ENCODE measurements at regions not wholly inside any gene's neighbourhood (a gene's known extent, or its start where the extent isn't known, plus 50 kb on each side); places are given as distances from the start of the nearest gene placed in this dataset.

DNA sequence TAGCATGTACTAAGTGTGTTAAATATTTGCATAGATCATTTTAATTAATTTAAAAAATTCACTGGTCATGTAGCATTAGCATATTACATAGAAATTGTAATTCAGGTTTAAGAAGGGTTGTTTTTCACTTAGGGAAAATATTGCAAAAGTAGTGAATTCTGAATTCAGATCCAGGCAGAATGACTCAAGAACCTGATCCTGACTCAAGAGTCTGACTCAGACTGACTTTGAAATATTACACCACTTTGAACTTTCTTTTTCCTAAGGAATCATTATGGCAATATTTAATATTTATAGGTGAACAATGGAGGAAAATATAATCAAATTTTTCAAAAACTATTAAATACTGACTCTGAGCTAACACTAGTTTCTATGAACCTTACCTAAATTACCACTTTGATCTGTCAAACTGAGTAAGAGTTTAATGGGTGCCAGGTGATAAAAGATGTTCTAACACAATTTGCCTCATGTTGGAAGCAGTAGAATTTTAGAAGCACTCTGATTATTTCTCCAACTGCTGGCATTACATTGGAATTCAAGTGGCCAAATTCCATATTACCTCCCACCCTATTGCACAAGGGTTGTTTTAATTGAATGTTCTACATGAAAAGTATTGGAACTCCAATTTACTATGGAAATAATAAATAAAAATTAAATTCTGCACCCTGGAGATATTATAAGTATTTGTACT is 261.6 kb downstream of the SLITRK1 start:
- TF ChIP-seq, protein P1, sequence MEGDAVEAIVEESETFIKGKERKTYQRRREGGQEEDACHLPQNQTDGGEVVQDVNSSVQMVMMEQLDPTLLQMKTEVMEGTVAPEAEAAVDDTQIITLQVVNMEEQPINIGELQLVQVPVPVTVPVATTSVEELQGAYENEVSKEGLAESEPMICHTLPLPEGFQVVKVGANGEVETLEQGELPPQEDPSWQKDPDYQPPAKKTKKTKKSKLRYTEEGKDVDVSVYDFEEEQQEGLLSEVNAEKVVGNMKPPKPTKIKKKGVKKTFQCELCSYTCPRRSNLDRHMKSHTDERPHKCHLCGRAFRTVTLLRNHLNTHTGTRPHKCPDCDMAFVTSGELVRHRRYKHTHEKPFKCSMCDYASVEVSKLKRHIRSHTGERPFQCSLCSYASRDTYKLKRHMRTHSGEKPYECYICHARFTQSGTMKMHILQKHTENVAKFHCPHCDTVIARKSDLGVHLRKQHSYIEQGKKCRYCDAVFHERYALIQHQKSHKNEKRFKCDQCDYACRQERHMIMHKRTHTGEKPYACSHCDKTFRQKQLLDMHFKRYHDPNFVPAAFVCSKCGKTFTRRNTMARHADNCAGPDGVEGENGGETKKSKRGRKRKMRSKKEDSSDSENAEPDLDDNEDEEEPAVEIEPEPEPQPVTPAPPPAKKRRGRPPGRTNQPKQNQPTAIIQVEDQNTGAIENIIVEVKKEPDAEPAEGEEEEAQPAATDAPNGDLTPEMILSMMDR (IDR thresholded peaks at IDR 0.05; ENCODE audit: low read depth, low read length, missing input control): no peak
- TF ChIP-seq YY1 (IDR thresholded peaks at IDR 0.05): no peak
- no peak for TF ChIP-seq JUND (IDR thresholded peaks at IDR 0.05)
- TF ChIP-seq GABPA (IDR thresholded peaks at IDR 0.05 in 1 of 2, conservative IDR thresholded peaks at IDR 0.05 in 1 of 2): no peak
- TF ChIP-seq, protein P2, sequence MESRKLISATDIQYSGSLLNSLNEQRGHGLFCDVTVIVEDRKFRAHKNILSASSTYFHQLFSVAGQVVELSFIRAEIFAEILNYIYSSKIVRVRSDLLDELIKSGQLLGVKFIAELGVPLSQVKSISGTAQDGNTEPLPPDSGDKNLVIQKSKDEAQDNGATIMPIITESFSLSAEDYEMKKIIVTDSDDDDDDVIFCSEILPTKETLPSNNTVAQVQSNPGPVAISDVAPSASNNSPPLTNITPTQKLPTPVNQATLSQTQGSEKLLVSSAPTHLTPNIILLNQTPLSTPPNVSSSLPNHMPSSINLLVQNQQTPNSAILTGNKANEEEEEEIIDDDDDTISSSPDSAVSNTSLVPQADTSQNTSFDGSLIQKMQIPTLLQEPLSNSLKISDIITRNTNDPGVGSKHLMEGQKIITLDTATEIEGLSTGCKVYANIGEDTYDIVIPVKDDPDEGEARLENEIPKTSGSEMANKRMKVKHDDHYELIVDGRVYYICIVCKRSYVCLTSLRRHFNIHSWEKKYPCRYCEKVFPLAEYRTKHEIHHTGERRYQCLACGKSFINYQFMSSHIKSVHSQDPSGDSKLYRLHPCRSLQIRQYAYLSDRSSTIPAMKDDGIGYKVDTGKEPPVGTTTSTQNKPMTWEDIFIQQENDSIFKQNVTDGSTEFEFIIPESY (IDR thresholded peaks at IDR 0.05): no peak
- no peak for TF ChIP-seq TAF1 (conservative IDR thresholded peaks at IDR 0.05)
- TF ChIP-seq HNF4G (IDR thresholded peaks at IDR 0.05): no peak
